ENCODE measurements at regions not wholly inside any gene's neighbourhood (a gene's known extent, or its start where the extent isn't known, plus 50 kb on each side); places are given as distances from the start of the nearest gene placed in this dataset.
"Not testable (repeated sequence)": the region's sequence is repeated elsewhere in the genome, so short reads cannot be mapped to it uniquely, and the experiment has no call there.

DNA sequence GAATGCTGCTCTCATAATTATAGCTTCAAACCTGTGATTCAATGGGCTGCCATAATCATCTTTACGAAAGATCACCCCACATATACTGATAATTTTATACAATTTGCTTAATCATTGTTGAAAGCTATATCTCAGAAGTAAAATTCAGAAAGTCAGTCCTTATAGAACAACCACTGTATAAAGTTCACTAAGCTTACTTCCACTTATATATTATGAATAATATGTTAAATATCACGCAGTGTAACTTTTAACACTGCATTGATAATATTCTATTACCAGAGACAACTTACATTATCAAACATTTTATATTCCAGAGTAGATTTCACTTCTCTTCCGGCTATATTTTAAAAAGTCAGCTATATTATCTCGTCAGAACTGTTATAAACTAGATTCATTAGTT is 550.1 kb upstream of the PCDH20 start:
- DNase-seq, result no peak

DNA sequence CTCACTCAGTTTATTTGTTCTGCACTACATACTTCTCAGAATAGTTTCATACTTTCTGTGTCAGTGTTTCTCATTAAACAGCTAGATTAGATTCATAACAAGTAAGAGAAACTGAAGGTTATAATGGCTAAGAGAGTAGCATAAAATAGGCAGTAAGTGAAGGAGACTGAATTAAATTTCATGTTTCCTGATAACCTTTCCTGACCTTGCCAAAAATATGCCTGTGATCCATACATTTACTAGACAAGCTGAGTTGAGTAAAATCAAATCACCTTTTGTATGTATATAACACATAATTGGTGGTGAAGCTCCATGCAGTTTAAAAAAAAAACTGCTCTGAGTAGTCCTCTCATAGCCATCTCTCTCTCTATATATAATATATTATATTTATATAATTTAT is 545.3 kb upstream of the PCDH20 start:
- no peak for DNase-seq

DNA sequence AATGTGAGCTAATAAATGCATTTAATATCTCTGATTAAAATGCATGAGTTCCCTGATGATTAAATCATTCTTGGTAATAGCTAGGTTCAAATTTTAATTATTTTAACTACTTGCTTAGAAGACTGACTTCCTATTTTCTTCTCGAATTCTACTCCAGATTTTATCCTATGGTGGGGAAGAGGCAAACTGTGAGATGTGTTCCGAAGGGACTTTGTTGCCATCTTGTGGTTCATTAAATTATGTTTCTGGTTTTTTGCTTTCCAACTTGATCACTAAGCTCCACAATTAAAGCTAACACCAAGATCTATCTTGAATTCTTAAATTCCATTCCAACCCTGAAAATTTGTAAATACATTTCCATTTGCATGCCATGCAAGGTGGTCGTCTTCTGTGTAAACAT is 538.4 kb upstream of the PCDH20 start:
- no peak for DNase-seq

DNA sequence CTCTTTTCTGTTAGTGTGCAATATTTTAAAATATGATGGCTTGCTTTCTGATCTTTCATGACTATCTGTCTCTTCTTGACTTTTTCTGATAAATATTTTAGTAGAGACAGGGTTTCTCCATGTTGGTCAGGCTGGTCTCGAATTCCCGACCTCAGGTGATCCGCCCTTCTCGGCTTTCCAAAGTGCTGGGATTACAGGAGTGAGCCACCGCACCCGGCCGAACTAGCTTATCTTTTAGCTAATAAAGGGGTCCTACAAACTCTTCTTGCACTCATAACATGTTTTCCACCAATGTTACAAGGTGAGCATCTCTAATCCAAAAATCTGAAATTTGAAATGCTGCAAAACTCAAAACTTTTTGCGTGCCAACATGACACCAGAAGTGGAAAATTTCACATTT is 535.2 kb upstream of the PCDH20 start:
- no peak for DNase-seq

DNA sequence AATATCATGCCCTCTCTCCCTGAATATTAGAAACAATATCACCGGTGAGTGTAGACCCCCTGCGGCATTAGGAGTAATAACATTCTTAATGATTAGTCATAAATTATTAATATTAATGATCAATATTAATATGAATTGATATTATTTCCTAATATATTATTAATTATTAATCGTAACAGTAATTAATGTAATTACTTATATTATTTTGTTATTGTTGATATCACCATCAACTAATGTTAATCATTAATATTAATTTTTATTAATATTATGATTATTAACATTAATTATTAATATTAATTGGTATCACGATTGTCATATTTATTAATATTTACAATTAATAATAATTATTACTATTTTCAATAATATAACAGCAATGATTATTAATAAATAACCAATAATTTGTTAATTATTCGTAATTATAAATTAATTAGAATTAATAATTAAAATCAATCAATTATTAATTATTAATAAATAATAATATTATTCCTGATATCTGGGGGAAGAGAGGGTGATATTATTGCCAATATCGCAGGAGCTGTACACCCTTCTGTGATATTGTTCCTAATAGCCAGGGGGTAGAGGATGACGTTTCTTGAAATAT is 528.8 kb upstream of the PCDH20 start:
- DNase-seq, result no peak

DNA sequence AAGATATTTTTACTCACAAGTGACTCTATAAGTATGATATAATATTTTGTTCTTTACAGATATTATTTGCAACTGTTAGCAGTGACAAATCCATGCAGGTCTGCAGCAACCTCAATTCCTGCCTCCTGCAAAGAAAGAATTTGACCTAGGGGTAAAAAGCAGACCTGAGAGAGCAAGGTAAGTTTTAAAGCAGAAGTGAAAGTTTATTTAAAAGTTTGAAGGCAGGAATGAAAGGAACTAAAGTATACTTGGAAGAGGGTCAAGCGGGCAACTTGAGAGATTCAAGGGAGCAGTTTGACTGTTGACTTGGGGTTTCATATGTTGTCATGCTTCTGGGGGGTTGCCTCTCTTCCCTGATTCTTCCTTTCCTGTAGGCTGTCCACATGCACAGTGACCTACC is 520.1 kb upstream of the PCDH20 start:
- no peak for DNase-seq

DNA sequence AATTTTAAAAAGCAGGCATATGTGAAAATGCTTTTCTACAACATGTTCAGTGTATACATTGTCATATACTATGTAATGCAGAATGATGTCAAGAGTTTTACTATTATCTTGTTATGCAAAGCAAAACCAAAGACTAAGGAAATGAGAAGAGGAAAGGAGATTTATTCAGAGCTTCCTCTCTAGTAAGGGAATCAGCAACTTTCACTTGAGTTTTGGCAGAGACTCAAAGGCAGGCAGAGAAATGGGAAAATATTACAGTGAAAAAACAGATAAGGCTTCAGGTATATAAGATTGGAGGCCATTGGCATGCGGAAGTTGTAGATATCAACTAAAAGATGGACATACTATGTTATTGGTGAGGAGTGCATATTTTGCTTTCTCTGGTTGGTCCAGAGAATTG is 512.0 kb upstream of the PCDH20 start:
- no peak for DNase-seq

DNA sequence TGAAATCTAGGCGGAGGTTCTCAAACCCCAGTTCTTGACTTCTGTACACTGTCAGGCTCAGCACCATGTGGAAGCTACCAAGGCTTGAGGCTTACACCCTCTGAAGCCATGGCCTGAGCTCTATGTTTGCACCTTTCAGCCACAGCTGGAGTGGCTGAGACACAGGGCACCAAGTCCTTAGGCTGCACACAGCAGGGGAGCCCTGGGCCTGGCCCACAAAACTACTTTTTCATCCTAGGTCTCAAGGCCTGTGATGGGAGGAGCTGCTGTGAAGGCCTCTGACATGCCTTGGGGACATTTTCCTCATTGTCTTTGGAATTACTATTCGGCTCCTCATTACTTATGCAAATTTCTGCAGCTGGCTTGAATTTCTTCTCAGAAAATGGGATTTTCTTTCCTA is 503.2 kb upstream of the PCDH20 start:
- DNase-seq, result no peak

DNA sequence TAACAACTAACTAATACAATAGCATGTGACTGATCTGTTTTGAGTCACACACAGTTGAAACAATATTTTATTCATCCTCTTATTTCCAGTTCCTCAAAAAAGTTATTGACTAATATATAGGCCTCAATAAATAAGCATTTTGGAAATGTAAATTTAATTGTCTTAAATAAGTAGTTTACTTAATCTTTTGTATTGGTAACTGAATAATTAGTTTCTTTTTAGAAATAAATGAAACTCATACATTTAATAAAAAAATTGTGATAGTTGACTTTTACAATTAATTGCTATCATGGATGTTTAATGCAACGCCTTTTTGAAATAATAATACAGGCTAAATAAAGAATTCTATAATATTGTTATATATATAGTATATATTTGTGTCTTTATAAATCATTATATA is 500.8 kb upstream of the PCDH20 start:
- no peak for DNase-seq

DNA sequence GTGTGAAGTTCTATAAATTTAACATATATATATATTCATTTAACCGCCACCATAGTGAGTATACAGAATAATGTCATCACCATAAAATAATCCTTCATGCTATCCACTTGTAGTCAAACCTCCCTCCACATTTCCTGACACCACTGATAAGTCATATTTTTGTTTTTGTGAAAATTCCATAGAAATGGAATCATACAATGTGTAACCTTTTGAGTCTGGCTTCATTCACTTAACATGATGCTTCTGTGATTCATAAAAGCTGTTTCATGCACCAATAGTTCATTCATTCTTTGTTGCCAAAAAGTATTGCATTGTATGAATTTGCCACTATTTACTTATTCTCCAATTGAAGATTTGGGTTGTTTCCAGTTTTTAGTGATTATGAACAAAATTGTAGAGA is 497.5 kb upstream of the PCDH20 start:
- DNase-seq, result no peak

DNA sequence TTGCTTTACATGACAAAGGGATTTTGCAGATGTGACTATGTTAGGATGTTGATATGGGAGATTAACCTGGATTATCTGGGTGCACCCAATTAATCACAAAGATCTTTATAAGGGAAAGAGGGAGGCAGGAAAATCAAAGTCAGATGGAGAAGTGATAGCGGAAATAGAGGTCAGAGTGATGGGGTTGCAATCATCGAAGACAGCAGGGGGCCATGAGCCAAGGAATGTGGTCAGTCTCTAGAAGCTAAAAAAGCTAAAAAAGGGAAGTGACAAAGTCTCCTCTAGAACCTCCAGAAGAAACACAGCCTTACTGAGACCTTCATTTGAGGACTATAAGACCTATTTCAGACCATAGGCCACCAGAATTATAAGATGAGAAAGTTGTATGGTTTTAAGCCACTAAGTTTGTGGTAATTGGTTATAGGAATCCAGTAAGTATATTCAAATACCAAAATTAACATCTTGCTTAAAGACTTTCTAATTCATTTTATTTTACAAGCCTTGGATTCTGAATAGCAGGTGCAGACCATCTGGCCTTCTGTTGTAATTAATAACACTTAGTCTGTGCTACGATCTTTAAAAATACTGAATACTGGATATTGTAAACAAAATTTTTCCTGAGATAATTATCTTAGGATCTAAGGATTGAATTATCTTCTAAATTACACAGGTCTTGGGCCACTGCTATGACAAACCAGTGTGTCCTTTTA is 493.4 kb upstream of the PCDH20 start:
- no peak for DNase-seq

DNA sequence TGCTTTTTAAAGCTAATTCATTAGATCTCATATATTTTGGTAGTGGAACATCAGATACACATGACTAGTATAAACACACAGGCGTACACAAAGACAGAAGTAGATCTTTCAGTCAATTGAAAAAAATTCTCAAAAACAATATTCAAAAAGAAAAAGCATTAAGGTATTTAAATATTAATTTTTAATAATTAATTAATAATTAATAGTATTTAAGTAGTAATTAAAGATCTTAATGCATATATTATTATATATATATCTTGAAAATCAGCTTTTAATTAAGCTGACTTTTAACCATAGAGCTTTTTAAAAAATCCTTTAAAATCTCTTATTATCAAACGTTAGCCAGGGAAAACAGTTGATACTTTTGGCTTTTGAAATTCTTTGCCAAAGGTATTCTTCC is 489.4 kb upstream of the PCDH20 start:
- DNase-seq, result no peak

DNA sequence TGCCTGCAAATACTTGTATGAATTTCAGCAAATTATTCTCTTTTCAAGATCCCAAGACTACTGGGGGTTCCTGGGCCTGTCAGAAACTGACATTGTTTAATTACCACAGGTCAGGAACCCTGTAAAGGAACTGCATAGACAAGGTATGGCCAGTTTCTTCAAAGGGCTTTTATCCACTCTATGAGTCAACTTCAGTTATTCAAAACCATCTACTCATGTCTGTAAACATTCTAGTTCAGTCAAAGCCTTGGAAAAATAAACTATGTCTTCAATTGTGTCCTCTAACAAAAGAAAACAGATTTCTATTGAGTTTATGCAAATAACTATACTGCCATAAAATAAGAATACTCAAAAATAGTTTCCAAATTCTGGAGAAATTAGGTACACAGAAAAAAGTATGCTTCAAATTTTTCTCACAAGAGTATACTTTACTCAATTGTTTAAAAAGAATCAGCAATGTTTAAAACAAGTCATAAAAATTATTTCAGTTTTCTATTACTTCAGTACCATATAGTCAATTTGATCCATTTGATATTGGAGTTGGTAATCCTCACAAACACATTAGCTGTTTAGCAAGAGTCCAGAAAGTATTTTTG is 486.4 kb upstream of the PCDH20 start:
- no peak for DNase-seq

DNA sequence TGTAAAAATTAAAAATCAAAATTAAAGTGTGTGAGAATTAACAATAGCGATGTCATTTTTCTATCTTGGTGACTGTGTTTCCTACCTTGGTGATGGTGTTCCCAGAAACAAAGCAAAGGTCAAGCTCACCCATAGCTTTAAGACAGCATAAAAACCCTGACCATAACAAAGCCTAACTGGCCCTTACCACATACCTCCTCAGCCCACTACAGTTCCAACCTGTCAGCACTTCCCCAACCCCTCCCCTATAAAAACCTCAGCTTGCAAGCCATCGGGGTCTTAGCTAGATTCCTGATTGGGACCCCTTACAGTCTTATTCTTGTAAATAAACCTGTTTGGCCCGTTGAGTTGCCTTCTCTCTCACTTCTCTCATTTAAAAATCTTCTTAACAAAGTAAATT is 484.4 kb upstream of the PCDH20 start:
- DNase-seq, result no peak

DNA sequence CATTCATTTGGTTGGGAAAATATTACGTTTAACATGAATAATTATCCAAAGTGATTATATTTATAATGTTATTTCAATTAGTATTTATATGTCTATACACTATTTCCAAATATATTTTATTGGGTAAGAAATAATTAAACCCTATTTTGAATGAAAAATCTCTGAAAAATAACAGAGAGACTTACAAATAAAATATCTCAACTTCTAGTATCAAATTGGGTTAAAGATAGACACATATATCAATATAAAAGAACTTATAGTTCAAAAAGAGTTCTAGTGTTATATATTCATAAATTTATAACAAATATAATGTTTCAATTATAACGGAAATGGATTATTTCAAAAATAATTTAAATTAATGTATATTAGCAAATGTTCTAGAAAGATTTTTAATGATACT is 482.6 kb upstream of the PCDH20 start:
- DNase-seq, result no peak

DNA sequence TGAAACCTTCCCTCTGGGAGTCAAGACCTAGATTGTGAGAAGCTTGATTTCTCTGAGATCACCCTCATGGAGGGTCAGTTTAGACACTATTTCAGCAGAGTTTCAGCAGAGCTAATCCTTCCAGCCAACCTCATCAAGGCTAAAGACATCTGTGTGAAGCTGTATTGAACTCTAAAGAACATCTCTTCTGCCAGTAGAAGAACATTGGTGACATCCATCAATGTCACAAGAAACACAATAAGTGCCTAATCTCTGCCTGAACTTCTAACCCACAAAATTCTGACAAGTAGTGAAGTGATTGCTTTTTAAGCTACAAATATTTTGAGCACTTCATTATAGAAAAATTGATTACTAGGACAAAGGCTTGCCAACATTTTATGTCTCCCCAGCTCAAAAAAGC is 475.8 kb upstream of the PCDH20 start:
- DNase-seq, result no peak

DNA sequence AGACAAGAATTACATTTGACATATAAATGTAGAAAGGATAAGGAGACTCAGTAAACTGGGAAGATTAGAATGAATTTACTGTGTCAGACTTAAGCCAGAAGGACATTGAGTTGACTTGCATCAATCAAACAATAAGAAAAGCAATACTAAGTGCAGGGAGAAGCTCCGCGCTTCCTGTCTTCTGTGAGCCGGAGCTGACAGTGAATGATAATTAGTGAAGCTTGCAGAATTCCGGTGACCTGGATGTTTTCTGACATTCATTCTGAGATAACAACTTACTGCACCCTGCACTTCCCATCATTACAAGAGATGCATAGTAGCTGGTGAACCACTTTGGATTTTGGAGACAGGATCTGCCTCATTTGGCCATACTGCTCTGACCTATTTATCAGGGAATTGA is 469.2 kb upstream of the PCDH20 start:
- DNase-seq, result no peak

DNA sequence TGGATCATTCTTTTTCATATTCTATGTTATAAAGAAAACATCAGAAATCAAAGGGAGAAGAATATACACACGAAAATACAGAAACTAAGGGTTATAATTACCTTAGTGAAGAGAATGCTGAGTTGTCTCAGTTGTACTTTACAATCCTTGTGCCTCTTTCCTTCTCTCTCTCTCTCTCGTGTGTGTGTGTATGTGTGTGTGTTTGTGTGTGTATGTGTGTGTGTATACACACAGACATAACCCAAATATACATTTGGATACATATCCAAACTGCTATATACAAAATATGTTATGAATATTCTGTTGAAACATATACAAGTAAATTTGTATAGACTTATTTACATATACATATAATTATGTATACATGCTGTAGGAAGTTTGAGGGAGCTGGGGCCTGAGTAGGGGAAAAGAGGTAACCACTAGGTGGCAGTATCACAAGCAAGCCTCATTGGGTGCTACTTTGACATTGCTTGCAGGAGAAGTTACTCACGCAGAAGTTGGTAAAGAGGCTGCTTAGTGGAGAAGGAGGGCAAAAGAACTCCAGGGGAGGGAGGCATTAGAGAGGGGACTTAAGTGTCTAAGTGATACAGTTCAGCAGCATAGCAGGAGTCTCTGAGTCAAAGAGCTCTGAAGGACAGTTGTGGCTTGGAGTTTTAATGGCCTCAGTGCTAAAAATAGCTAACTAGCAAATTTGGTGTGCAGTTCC is 465.1 kb upstream of the PCDH20 start:
- peak in 1 of 2 donors; percentile 7 for DNase-seq

DNA sequence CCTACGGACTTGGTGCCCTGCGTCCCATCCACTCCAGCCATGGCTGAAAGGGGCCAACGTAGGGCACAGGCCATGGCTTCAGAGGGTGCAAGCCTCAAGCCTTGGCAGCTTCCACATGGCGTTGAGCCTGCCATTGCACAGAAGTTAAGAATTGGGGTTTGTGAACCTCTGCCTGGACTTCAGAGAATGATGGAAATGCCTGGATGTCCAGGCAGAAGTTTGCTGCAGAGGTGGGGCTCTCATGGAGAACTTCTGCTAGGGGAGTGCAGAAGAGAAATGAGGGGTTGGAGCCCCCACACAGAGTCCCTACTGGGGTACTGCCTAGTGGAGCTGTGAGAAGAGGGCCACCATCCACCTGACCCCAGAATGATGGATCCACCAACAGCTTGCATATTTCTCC is 462.9 kb upstream of the PCDH20 start:
- DNase-seq, result not testable (repeated sequence)

DNA sequence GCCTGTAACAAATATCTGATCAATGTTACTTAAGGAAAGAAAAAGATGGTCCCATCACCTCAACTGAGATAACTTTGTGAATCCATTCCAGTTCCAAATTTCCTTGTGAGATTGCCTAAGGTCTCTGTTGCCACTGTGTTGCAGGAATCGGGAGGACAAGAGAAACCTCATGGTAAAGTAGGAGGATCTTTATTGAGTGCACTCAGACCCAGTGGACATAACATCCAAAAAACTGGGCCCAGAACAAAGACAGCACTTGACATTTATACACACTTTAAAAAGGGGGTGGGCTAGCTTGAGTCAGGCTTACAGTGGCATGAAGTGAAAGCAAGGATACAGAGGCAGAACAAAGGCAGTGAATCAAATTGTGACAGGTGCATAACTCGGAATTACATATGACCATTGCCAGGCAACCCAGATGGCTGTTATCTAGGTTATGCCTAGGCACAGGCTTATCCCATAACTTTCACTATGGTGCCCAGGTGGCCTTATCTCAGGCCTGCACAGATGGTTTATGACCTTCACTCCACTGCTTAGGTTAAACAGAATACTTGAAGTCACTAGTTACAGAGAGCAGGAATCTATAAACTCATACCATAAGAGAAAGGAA is 459.4 kb upstream of the PCDH20 start:
- DNase-seq, result no peak

DNA sequence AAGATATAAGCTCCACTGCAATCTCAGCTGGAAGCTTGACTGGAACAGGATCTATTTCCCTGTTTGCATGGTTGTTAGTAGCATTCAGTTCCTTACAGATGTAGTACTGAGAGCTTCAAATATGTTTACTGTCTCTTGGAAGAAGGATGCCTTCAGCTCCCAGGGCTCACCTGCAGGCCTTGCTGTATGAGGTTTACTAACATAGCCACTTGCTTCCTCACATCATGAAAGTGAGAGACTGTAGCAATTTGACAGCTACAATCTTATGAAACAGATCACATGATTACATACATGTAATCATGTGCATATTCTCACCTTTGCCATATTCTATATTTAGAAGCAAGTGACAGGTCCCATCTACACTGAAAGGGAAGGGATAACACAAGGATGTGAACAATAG is 458.1 kb upstream of the PCDH20 start:
- no peak for DNase-seq

DNA sequence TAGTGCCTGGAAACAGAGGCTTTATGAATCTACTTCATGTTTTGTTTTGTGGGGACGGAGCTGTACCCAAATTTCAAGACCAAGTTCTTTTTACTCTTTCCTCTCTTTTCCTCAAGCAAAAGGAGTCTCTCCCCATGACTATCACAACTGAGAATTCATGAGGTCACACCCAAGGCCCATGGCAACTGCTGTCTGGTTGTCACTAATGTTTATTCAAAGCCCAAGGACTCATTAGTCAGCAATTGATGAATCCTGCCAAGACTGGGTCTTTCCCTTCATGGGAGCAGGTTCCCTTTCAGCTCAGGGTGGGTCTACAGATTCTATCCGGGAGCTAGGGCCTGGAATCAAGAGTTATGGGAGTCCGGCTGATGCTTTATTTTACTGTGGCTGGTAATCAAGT is 441.5 kb upstream of the PCDH20 start:
- no peak for DNase-seq

DNA sequence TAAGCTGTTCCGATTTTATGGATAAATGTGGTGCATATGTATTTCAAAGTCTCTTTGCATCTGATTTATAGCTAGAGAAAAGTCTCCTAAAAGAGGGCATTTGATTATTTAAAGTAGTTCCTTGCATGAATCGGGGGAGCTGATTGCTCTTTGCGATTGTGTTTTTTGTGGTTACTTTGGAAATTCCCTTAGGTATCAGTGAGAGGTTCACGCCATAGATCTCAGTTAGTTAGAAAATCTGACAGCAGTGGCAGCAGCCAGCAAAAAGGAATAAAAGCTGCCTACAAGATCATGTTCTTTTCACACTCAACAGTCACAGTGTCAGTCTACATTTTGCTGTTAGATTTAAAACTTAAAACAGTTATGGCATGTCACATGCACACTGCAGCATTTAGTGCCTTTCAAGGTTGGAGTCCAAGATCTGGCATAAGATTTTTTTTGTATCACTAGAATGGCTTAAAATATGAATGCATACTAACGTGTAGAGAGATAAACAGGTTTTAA is 436.5 kb upstream of the PCDH20 start:
- DNase-seq, result no peak

DNA sequence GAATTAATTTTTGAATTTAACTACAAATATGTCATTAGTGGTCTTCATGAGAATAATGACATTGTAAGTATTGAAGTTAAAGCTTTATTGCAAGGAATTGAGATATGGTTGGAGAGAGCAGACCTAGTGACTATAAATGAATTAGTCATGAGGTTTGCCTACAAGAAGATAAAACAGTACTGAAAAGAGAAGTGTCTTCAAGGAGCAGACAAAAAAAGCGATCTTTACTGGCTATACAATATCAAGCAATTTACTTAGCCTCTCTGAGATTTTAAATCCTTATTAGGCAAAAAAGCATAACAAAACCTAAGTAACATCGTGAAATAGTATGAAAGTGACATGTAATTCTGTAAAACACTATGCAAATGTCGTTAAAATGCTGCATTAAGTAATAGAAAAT is 435.1 kb upstream of the PCDH20 start:
- DNase-seq, result no peak
